Keratinocyte (primary cell): ENCODE measurements at regions not wholly inside any gene's neighbourhood (a gene's known extent, or its start where the extent isn't known, plus 50 kb on each side); places are given as distances from the start of the nearest gene placed in this dataset.
"Not testable (repeated sequence)": the region's sequence is repeated elsewhere in the genome, so short reads cannot be mapped to it uniquely, and the experiment has no call there.

Source experiments
- DNase-seq: peaks from one replicate; pipeline ENCODE4 v3.0.0-alpha.2; 2011; ENCODE audit warnings: low read depth, missing footprints, low spot score
- FAIRE-seq: peaks from 2 replicates; lab custom pipeline; 2011; peaks lifted over from hg19 to GRCh38; lab: Jason Lieb, UNC
- H2AFZ ChIP-seq: 2 replicates; pipeline ENCODE4 v1.6.0; 2012; ENCODE audit warnings: low read length, control low read depth, inconsistent platforms; ENCODE audit not compliant: control insufficient read depth
- H3K27ac ChIP-seq: 2 replicates; pipeline ENCODE4 v1.5.1; 2011; ENCODE audit warnings: low read length; ENCODE audit not compliant: control insufficient read depth, insufficient read depth
- H3K27me3 ChIP-seq: 3 replicates; pipeline ENCODE4 v1.6.0; 2011; ENCODE audit warnings: low read length; ENCODE audit not compliant: control insufficient read depth, insufficient read depth; ENCODE audit errors: extremely low read depth
- H3K36me3 ChIP-seq, 2 experiments: 2 replicates in 1 of 2; 3 replicates in 1 of 2; pipeline ENCODE4 v1.5.1; 2011; ENCODE audit warnings: low read length in 2 of 2, mild to moderate bottlenecking in 1 of 2; ENCODE audit not compliant: control insufficient read depth in 2 of 2, insufficient read depth in 2 of 2; ENCODE audit errors: extremely low read depth in 1 of 2
- H3K4me1 ChIP-seq: 3 replicates; pipeline ENCODE4 v1.5.1; 2011; ENCODE audit warnings: low read length; ENCODE audit not compliant: control insufficient read depth, insufficient read depth; ENCODE audit errors: extremely low read depth
- H3K4me2 ChIP-seq: 3 replicates; pipeline ENCODE4 v1.6.0; 2011; ENCODE audit warnings: low read depth, low read length; ENCODE audit not compliant: control insufficient read depth, insufficient read depth; ENCODE audit errors: extremely low read depth
- H3K4me3 ChIP-seq, 3 experiments: fragments of 200-600 bp in 1 of 3; sonication (generic) in 1 of 3; 2 replicates in 2 of 3; 3 replicates in 1 of 3; pipeline ENCODE4 v1.5.1; 2011 to 2016; ENCODE audit warnings: low read length in 3 of 3, mild to moderate bottlenecking in 3 of 3, control low read depth in 2 of 3, inconsistent platforms in 1 of 3, low read depth in 1 of 3, mixed read lengths in 1 of 3, mixed run types in 1 of 3, moderate library complexity in 1 of 3; ENCODE audit not compliant: control insufficient read depth in 2 of 3, insufficient read depth in 2 of 3; ENCODE audit errors: extremely low read depth in 1 of 3
- H3K79me2 ChIP-seq: 2 replicates; pipeline ENCODE4 v1.6.0; 2012; ENCODE audit warnings: low read length; ENCODE audit not compliant: control insufficient read depth, insufficient read depth
- H3K9ac ChIP-seq: 3 replicates; pipeline ENCODE4 v1.6.0; 2011; ENCODE audit warnings: low read length; ENCODE audit not compliant: control insufficient read depth, insufficient read depth; ENCODE audit errors: extremely low read depth
- H3K9me1 ChIP-seq: 3 replicates; pipeline ENCODE4 v1.6.0; 2011; ENCODE audit warnings: low read length; ENCODE audit not compliant: control insufficient read depth, insufficient read depth; ENCODE audit errors: extremely low read depth
- H3K9me3 ChIP-seq: 2 replicates; pipeline ENCODE4 v1.5.1; 2012; ENCODE audit warnings: low read depth, low read length; ENCODE audit not compliant: control insufficient read depth
- H4K20me1 ChIP-seq: 3 replicates; pipeline ENCODE4 v1.6.0; 2011; ENCODE audit warnings: low read length; ENCODE audit not compliant: control insufficient read depth, insufficient read depth; ENCODE audit errors: extremely low read depth
- dilution Hi-C: fragments of 300-500 bp; cut with MboI; formaldehyde crosslinking; loops from one replicate; pipeline ENCODE4 v1.7.0; 2020; ENCODE audit warnings: low sequenced_read_pairs; ENCODE audit not compliant: extremely low pct_ligation_motif_present

GRCh38 chr1:224001757-224002156 lies 112.2 kb upstream of the FBXO28 start:
- H3K9me1 ChIP-seq, H3K4me2 ChIP-seq, H3K9me3 ChIP-seq, FAIRE-seq, H3K9ac ChIP-seq, H3K36me3 ChIP-seq, H3K79me2 ChIP-seq, DNase-seq, H3K27ac ChIP-seq, H4K20me1 ChIP-seq, H3K4me1 ChIP-seq, H3K27me3 ChIP-seq, H3K4me3 ChIP-seq, dilution Hi-C loops, H2AFZ ChIP-seq: not testable (repeated sequence)

DNA sequence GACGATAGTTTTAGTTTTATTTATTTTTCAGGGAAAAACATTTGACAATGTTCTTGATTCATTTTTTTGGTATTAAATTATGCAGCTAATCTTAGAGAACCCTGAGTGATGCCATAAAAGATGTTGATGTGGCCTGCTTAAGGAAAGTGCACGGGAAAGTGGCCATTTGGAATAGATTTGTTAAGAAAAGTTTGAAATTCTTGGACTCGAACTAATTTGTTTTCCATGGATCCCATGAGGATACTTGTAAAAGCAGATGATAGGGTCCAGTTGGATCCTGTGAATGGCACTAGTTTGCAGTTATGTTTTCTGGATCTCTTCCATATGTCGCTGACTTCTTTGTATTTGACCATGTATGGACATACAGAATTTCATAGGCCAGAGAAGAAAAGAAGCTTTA lies 114.2 kb upstream of the FBXO28 start:
- H3K79me2 ChIP-seq, H4K20me1 ChIP-seq, dilution Hi-C loops, H3K36me3 ChIP-seq, H3K4me2 ChIP-seq, H2AFZ ChIP-seq, H3K4me3 ChIP-seq, DNase-seq, H3K9me1 ChIP-seq, H3K27me3 ChIP-seq, FAIRE-seq, H3K9ac ChIP-seq, H3K4me1 ChIP-seq, H3K27ac ChIP-seq, H3K9me3 ChIP-seq: not testable (repeated sequence)

DNA sequence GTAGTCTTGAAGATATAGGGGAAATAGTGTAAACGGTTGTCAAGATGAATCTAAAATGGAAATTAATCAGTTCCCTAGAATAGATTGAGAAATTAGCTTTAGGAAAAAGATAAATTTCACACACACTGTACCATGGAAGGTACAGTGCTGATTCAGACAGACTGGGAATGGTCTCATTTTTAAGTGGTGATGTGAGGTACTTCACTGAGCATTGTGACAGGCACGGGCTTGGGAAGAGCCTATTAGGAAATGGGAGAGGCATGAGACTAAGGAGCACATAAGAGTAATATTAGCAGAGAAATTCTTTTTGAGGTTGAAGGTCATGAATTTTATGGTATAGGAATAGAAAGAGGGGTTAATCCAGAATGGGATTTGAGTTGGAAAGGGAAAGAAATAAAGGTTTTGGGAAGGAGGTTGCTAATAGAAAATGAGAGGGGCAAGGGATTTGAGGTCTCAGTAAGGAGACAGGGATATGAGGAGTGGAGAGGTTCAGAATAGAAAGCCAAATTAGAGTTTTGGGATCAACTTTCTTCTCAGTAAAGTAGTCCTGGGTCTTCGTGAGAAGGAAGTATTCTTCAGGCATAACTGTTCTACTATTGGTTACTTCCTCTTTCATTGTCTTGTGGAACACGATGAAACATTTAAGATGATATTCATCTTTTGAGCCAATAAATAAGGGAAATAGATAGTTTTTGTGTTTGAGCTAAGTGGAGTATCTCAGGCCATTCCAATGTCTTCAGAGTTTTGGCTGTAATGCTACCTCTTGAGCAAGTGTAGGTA lies 115.0 kb upstream of the FBXO28 start:
- H3K36me3 ChIP-seq, DNase-seq, H3K4me3 ChIP-seq, H3K9me1 ChIP-seq, H3K4me1 ChIP-seq, H3K27me3 ChIP-seq, H4K20me1 ChIP-seq, H2AFZ ChIP-seq, H3K79me2 ChIP-seq, H3K4me2 ChIP-seq, H3K9ac ChIP-seq, FAIRE-seq, H3K9me3 ChIP-seq, dilution Hi-C loops, H3K27ac ChIP-seq: not testable (repeated sequence)

GRCh38 chr1:223996376-223996775 lies 117.5 kb upstream of the FBXO28 start:
- H3K27me3 ChIP-seq, H2AFZ ChIP-seq, H3K9ac ChIP-seq, H3K27ac ChIP-seq, H3K9me3 ChIP-seq, H3K79me2 ChIP-seq, H3K4me1 ChIP-seq, DNase-seq, H3K4me3 ChIP-seq, H3K4me2 ChIP-seq, H3K9me1 ChIP-seq, FAIRE-seq, H3K36me3 ChIP-seq, dilution Hi-C loops, H4K20me1 ChIP-seq: not testable (repeated sequence)

DNA sequence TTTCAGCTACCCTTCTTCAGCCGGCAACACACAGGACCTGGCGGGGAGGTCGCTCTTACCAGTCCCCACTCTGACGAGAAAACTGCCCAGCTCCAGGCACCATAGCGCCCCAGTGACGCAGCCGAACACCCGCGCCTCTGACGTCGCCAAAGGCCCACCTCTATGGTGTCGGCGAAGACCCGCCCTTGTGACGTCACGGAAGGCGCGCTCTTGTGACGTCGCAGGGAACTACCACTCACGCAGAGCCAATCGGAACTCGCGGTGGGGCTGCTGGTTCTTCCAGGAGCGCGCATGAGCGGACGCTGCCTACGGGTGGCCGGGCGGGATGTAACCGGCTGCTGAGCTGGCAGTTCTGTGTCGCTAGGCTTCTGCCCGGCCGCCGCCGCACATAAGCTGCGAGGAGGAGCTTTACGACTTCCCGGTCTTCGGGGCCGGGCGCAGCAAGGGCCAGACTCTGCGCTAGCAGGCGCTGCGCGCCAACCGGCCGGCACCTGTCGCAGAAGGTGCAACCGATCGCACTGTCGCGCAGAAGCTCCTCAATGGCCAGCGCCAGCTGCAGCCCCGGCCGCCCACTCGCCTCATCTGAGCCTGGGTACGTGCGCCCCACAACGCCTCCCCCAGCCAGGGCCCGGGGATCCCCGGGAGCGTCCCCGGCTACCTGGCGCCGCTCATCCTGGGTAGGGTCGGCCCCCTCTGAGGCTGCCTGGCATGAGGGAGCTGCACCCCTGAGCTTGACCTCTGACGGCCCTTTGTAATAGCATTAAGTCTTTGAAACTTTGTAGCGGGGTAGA lies 121.3 kb upstream of the FBXO28 start:
- Histone ChIP-seq H3K4me3 (peak overlapping the region; percentile 54 to 59 (median 55)), H3K27ac (peak overlapping the region; percentile 69), H3K4me2 (peak overlapping the region; percentile 37), H3K9ac (peak overlapping the region; percentile 70), H2AFZ (peak overlapping the region; percentile 43)
- dilution Hi-C loops, H3K36me3 ChIP-seq, FAIRE-seq, H3K9me3 ChIP-seq, H3K4me1 ChIP-seq, H4K20me1 ChIP-seq, H3K27me3 ChIP-seq, H3K9me1 ChIP-seq, H3K79me2 ChIP-seq: not testable (repeated sequence)
- DNase-seq: peak; percentile 93
